Gastroesophageal sphincter (tissue), 4 donors: ENCODE measurements at regions not wholly inside any gene's neighbourhood (a gene's known extent, or its start where the extent isn't known, plus 50 kb on each side); places are given as distances from the start of the nearest gene placed in this dataset.
"Not testable (repeated sequence)": the region's sequence is repeated elsewhere in the genome, so short reads cannot be mapped to it uniquely, and the experiment has no call there.

ENCODE experiments used
- ATAC-seq: fragments of 150-250 bp; one replicate; pipeline ENCODE4 v1.9.1; 2016; ENCODE audit warnings: mild to moderate bottlenecking, moderate library complexity
- H3K27ac ChIP-seq, 4 donors: fragments of 200-600 bp; sonication (generic) in 3 of 4; 1 replicate in 3 of 4; 2 replicates in 1 of 4; pipeline ENCODE4 v1.5.1; 2016 to 2019
- H3K27me3 ChIP-seq: fragments of 200-600 bp; sonication (generic); one replicate; pipeline ENCODE4 v1.5.1; 2019
- H3K36me3 ChIP-seq, 2 donors: fragments of 200-600 bp; sonication (generic); one replicate each; pipeline ENCODE4 v1.5.1; 2019; ENCODE audit warnings: control low read depth in 1 of 2
- H3K4me1 ChIP-seq, 3 donors: fragments of 200-600 bp; sonication (generic); 1 replicate in 2 of 3; 2 replicates in 1 of 3; pipeline ENCODE4 v1.5.1; 2016 to 2019; ENCODE audit warnings: control low read depth in 2 of 3
- H3K4me3 ChIP-seq, 2 donors: fragments of 200-600 bp; sonication (generic); one replicate each; pipeline ENCODE4 v1.5.1; 2019; ENCODE audit warnings: mild to moderate bottlenecking in 1 of 2, moderate library complexity in 1 of 2
- H3K9me3 ChIP-seq, 3 donors: fragments of 200-600 bp; sonication (generic); one replicate each; pipeline ENCODE4 v1.5.1; 2017 to 2019; ENCODE audit warnings: control low read depth in 2 of 3
- CTCF ChIP-seq, 4 experiments: fragments of 200-600 bp in 2 of 4; fragments of 450-650 bp in 2 of 4; sonication (generic) in 1 of 4; IDR thresholded peaks; one replicate each; pipeline ENCODE4 v1.5.1; 2017 to 2019; ENCODE audit warnings: antibody characterized with exemption in 4 of 4, mild to moderate bottlenecking in 2 of 4, moderate library complexity in 2 of 4
- EP300 ChIP-seq: sonication (generic); formaldehyde crosslinking; IDR thresholded peaks from one replicate; pipeline ENCODE4 v1.6.1; 2017; ENCODE audit warnings: antibody characterized with exemption, mild to moderate bottlenecking
- POLR2A ChIP-seq, 2 donors: fragments of 450-650 bp; IDR thresholded peaks; one replicate each; pipeline ENCODE4 v1.6.1; 2017; ENCODE audit warnings: antibody characterized with exemption in 2 of 2, mild to moderate bottlenecking in 2 of 2, moderate library complexity in 1 of 2
- POLR2AphosphoS5 ChIP-seq: sonication (generic); formaldehyde crosslinking; IDR thresholded peaks from one replicate; pipeline ENCODE4 v1.6.1; 2017; ENCODE audit warnings: antibody characterized with exemption
- WGBS, 2 donors: methylation state at CpG; one replicate each; pipeline ENCODE4 v1.1.5; 2018; ENCODE audit warnings: low coverage in 1 of 2; 5-methylcytosine and 5-hydroxymethylcytosine counted together

GRCh38 chr10:8314486-8314885, 260.0 kb downstream of the GATA3 start:
- H3K27me3 ChIP-seq, result peaks cover 18% of the 10 kb centered on the region
- TF ChIP-seq CTCF (IDR thresholded peaks at IDR 0.05) (no peak), EP300 (no peak), POLR2A (IDR thresholded peaks at IDR 0.05) (no peak), POLR2AphosphoS5 (no peak)
- H3K4me1 ChIP-seq, result no peaks in the 10 kb centered on the region
- no peaks in the 10 kb centered on the region for H3K36me3 ChIP-seq
- no peak for ATAC-seq
- no peak overlapping the region for H3K27ac ChIP-seq
- 80 to 90% methylated on average over 3 to 5 of the region's 5 CpGs for WGBS, 2 donors
- no peaks in the 10 kb centered on the region for H3K9me3 ChIP-seq
- H3K4me3 ChIP-seq, result no peak overlapping the region

- Histone ChIP-seq H3K9me3 (no peaks in the 10 kb centered on the region), H3K27me3 (peaks cover 27% of the 10 kb centered on the region), H3K4me3 (no peak overlapping the region), H3K4me1 (no peaks in the 10 kb centered on the region), H3K27ac (no peak overlapping the region), H3K36me3 (no peaks in the 10 kb centered on the region)
- no peak for TF ChIP-seq POLR2A (IDR thresholded peaks at IDR 0.05)
- no peak for TF ChIP-seq POLR2AphosphoS5
- no peak for TF ChIP-seq EP300
- TF ChIP-seq CTCF (IDR thresholded peaks at IDR 0.05), result no peak
- ATAC-seq, result no peak
- WGBS, 2 donors, result 33 to 69% methylated on average over 1 of the region's 1 CpG
These were observed 261.1 kb downstream of the GATA3 start for GRCh38 chr10:8315619-8316021.

GRCh38 chr10:8316284-8316683, 261.8 kb downstream of the GATA3 start:
- TF ChIP-seq EP300, result no peak
- no peak for TF ChIP-seq POLR2A (IDR thresholded peaks at IDR 0.05)
- TF ChIP-seq POLR2AphosphoS5, result no peak
- TF ChIP-seq CTCF (IDR thresholded peaks at IDR 0.05), result no peak
- no peaks in the 10 kb centered on the region for H3K36me3 ChIP-seq
- no peak overlapping the region for H3K27ac ChIP-seq
- H3K27me3 ChIP-seq, result peaks cover 30% of the 10 kb centered on the region
- H3K4me3 ChIP-seq, result no peak overlapping the region
- ATAC-seq, result no peak
- WGBS, 2 donors, result 69 to 77% methylated on average over 5 to 6 of the region's 6 CpGs
- H3K4me1 ChIP-seq, result no peaks in the 10 kb centered on the region
- H3K9me3 ChIP-seq, result no peaks in the 10 kb centered on the region

- WGBS, 2 donors, result no CpG with 5 or more reads among the region's 3 CpGs
- not testable (repeated sequence) for ATAC-seq, H3K36me3 ChIP-seq, H3K9me3 ChIP-seq, H3K4me3 ChIP-seq, H3K27ac ChIP-seq, H3K4me1 ChIP-seq
- H3K27me3 ChIP-seq, result peaks cover 34% of the 10 kb centered on the region
These were observed 263.9 kb downstream of the GATA3 start for GRCh38 chr10:8318429-8318828.

- no peak for ATAC-seq
- peaks cover 39% of the 10 kb centered on the region for H3K27me3 ChIP-seq
- no peaks in the 10 kb centered on the region for H3K36me3 ChIP-seq
- H3K27ac ChIP-seq, result no peak overlapping the region
- WGBS, 2 donors, result 92 to 100% methylated on average over 2 of the region's 2 CpGs
- H3K9me3 ChIP-seq, result no peaks in the 10 kb centered on the region
- H3K4me1 ChIP-seq, result no peaks in the 10 kb centered on the region
- H3K4me3 ChIP-seq, result no peak overlapping the region
- TF ChIP-seq POLR2AphosphoS5 (no peak), EP300 (no peak), CTCF (IDR thresholded peaks at IDR 0.05) (no peak), POLR2A (IDR thresholded peaks at IDR 0.05) (no peak)
These were observed 264.5 kb downstream of the GATA3 start for GRCh38 chr10:8318956-8319355.

- TF ChIP-seq POLR2AphosphoS5 (no peak), CTCF (IDR thresholded peaks at IDR 0.05) (no peak), EP300 (no peak), POLR2A (IDR thresholded peaks at IDR 0.05) (no peak)
- H3K36me3 ChIP-seq, result no peaks in the 10 kb centered on the region
- H3K27me3 ChIP-seq, result peaks cover 40% of the 10 kb centered on the region
- no peaks in the 10 kb centered on the region for H3K9me3 ChIP-seq
- H3K4me3 ChIP-seq, result no peak overlapping the region
- H3K4me1 ChIP-seq, result no peaks in the 10 kb centered on the region
- no peak for ATAC-seq
- no peak overlapping the region for H3K27ac ChIP-seq
These were observed 265.2 kb downstream of the GATA3 start for GRCh38 chr10:8319704-8320103.
